HG03520 (cell line): ENCODE measurements at regions not wholly inside any gene's neighbourhood (a gene's known extent, or its start where the extent isn't known, plus 50 kb on each side); places are given as distances from the start of the nearest gene placed in this dataset.
"Not testable (repeated sequence)": the region's sequence is repeated elsewhere in the genome, so short reads cannot be mapped to it uniquely, and the experiment has no call there.

Source experiments
- ATAC-seq: cut with Tn5 transposase; IDR thresholded peaks from one replicate; pipeline ENCODE4 v1.9.1; 2021; ENCODE audit warnings: mild to moderate bottlenecking, moderate library complexity; ENCODE audit not compliant: unreplicated experiment

GRCh38 chr2:39998617-39999016 lies 219.6 kb upstream of the THUMPD2 start:
- ATAC-seq: no peak

GRCh38 chr2:39996653-39997080 lies 217.6 kb upstream of the THUMPD2 start:
- ATAC-seq: no peak

GRCh38 chr2:39995005-39995737 lies 216.1 kb upstream of the THUMPD2 start:
- no peak for ATAC-seq

GRCh38 chr2:39994151-39994550 lies 215.1 kb upstream of the THUMPD2 start:
- ATAC-seq: no peak

GRCh38 chr2:39991298-39991697 lies 212.2 kb upstream of the THUMPD2 start:
- ATAC-seq: no peak

- ATAC-seq: no peak
These were observed 211.4 kb upstream of the THUMPD2 start for GRCh38 chr2:39990335-39990900.

- ATAC-seq: no peak
These were observed 210.8 kb upstream of the THUMPD2 start for GRCh38 chr2:39989888-39990287.

GRCh38 chr2:39981883-39982311 lies 202.8 kb upstream of the THUMPD2 start:
- ATAC-seq: no peak

GRCh38 chr2:39975476-39976020 lies 196.5 kb upstream of the THUMPD2 start:
- no peak for ATAC-seq

GRCh38 chr2:39968037-39968436 lies 189.0 kb upstream of the THUMPD2 start:
- ATAC-seq: no peak

- not testable (repeated sequence) for ATAC-seq
These were observed 181.6 kb upstream of the THUMPD2 start for GRCh38 chr2:39960681-39961080.

- no peak for ATAC-seq
These were observed 175.3 kb upstream of the THUMPD2 start for GRCh38 chr2:39954346-39954745.

GRCh38 chr2:39949131-39949530 lies 170.1 kb upstream of the THUMPD2 start:
- ATAC-seq: no peak

- ATAC-seq: no peak
These were observed 169.1 kb upstream of the THUMPD2 start for GRCh38 chr2:39948016-39948719.

GRCh38 chr2:39947294-39948015 lies 168.4 kb upstream of the THUMPD2 start:
- ATAC-seq: no peak

- ATAC-seq: no peak
These were observed 163.9 kb upstream of the THUMPD2 start for GRCh38 chr2:39942950-39943349.

GRCh38 chr2:39938035-39938835 lies 159.2 kb upstream of the THUMPD2 start:
- no peak for ATAC-seq

- no peak for ATAC-seq
These were observed 158.6 kb upstream of the THUMPD2 start for GRCh38 chr2:39937621-39938020.

- ATAC-seq: no peak
These were observed 155.8 kb upstream of the THUMPD2 start for GRCh38 chr2:39934851-39935250.

- ATAC-seq: no peak
These were observed 154.1 kb upstream of the THUMPD2 start for GRCh38 chr2:39933196-39933595.
